C4-2B (cell line): ENCODE measurements at regions not wholly inside any gene's neighbourhood (a gene's known extent, or its start where the extent isn't known, plus 50 kb on each side); places are given as distances from the start of the nearest gene placed in this dataset.

ENCODE experiments used
- ZFX ChIP-seq: fragments of 450-650 bp; IDR thresholded peaks from 2 replicates; pipeline ENCODE4 v1.6.1; 2017
- TF ChIP-seq, protein P1 (sequence below): fragments of 450-650 bp; conservative IDR thresholded peaks from 2 replicates; pipeline ENCODE4 v1.5.1; 2017; ENCODE audit warnings: mild to moderate bottlenecking

DNA sequence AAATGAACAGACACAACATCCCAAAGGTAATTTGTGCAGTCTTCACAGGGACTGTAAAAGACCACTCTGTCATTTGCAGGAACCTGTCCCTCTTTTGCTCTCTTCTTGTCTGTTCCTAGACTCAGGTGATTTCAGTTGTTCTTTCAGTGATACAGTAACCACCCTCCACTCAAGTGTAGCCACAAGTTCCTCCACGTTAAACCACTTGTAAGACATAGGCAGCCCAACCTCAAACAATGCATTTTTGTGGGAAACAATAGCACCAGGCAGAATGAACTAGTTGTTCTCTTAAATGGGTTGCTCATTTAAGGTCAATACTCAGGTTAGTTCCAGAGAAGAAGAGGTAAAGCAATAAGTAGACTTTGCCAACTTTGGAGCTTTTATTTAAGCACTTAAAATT lies 359.4 kb downstream of the MZT1 start:
- TF ChIP-seq, protein P1, sequence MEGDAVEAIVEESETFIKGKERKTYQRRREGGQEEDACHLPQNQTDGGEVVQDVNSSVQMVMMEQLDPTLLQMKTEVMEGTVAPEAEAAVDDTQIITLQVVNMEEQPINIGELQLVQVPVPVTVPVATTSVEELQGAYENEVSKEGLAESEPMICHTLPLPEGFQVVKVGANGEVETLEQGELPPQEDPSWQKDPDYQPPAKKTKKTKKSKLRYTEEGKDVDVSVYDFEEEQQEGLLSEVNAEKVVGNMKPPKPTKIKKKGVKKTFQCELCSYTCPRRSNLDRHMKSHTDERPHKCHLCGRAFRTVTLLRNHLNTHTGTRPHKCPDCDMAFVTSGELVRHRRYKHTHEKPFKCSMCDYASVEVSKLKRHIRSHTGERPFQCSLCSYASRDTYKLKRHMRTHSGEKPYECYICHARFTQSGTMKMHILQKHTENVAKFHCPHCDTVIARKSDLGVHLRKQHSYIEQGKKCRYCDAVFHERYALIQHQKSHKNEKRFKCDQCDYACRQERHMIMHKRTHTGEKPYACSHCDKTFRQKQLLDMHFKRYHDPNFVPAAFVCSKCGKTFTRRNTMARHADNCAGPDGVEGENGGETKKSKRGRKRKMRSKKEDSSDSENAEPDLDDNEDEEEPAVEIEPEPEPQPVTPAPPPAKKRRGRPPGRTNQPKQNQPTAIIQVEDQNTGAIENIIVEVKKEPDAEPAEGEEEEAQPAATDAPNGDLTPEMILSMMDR, result no peak
- no peak for TF ChIP-seq ZFX
